Parathyroid adenoma (tissue), 2 donors: ENCODE measurements at regions not wholly inside any gene's neighbourhood (a gene's known extent, or its start where the extent isn't known, plus 50 kb on each side); places are given as distances from the start of the nearest gene placed in this dataset.

Experiments used
- H2AFZ ChIP-seq: fragments of 300-600 bp; sonication (generic); one replicate; pipeline ENCODE4 v1.7.0; 2017; ENCODE audit warnings: antibody characterized with exemption, mild to moderate bottlenecking
- H3K27ac ChIP-seq: fragments of 300-600 bp; sonication (generic); one replicate; pipeline ENCODE4 v1.7.0; 2017
- H3K27me3 ChIP-seq: fragments of 300-600 bp; sonication (generic); one replicate; pipeline ENCODE4 v1.7.0; 2017; ENCODE audit warnings: low read length; ENCODE audit not compliant: control insufficient read depth, insufficient read depth
- H3K36me3 ChIP-seq: fragments of 300-600 bp; sonication (generic); one replicate; pipeline ENCODE4 v1.7.0; 2017; ENCODE audit warnings: low read length; ENCODE audit not compliant: control insufficient read depth, insufficient read depth
- H3K4me1 ChIP-seq: fragments of 300-600 bp; sonication (generic); one replicate; pipeline ENCODE4 v1.7.0; 2017; ENCODE audit warnings: control low read depth
- H3K4me2 ChIP-seq: fragments of 300-600 bp; sonication (generic); one replicate; pipeline ENCODE4 v1.7.0; 2017; ENCODE audit warnings: low read length
- H3K4me3 ChIP-seq: fragments of 300-600 bp; sonication (generic); one replicate; pipeline ENCODE4 v1.7.0; 2017; ENCODE audit warnings: low read depth, low read length
- H3K79me2 ChIP-seq: fragments of 300-600 bp; sonication (generic); one replicate; pipeline ENCODE4 v1.7.0; 2017; ENCODE audit warnings: control low read depth
- H3K9ac ChIP-seq: fragments of 300-600 bp; sonication (generic); one replicate; pipeline ENCODE4 v1.7.0; 2017; ENCODE audit warnings: mild to moderate bottlenecking
- H3K9me3 ChIP-seq: fragments of 300-600 bp; sonication (generic); one replicate; pipeline ENCODE4 v1.7.0; 2017; ENCODE audit warnings: low read length; ENCODE audit not compliant: control insufficient read depth
- CTCF ChIP-seq: fragments of 300-600 bp; sonication (generic); IDR thresholded peaks from one replicate; pipeline ENCODE4 v1.7.0; 2017; ENCODE audit warnings: antibody characterized with exemption, mild to moderate bottlenecking
- donor health status: primary hyperparathyroidism.

DNA sequence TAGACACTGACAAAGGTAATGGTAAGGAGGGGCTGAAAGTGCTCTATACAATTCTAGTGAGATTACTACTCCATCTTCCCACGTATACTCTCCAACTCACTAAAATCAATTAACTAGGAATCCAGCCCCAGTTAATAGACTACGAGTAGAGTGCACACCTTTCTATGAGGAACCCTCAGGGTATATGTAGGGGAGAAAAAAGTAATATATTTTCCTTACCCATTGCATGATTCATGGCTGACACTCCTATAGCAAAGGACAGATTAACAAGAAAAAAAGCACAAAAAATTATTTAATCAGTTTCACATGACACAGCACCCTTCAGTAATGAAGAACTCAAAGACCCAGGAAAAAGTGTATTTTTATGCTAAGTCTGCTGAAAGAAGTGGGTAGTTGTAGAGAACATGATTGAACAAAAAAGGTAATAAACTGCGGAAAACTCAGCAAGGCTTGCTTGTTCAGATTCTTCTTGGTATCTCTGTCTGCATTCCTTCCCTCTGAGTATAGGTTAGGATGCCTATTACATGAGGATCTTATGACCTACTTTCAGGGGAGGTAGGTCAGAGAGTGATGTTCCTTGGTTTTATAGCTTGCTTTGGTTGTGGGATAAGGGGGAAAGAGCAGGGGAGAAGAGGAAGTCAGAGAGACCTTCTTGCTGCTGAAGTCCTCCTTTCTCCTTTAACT, 342.0 kb upstream of the DLGAP1 start:
- no peaks in the 10 kb centered on the region for H3K9me3 ChIP-seq
- H3K27me3 ChIP-seq: no peaks in the 10 kb centered on the region
- no peak for TF ChIP-seq CTCF
- no peak overlapping the region for H2AFZ ChIP-seq
- no peak overlapping the region for H3K27ac ChIP-seq
- no peaks in the 10 kb centered on the region for H3K4me1 ChIP-seq
- H3K9ac ChIP-seq: no peak overlapping the region
- no peaks in the 10 kb centered on the region for H3K79me2 ChIP-seq
- no peak overlapping the region for H3K4me3 ChIP-seq
- no peaks in the 10 kb centered on the region for H3K36me3 ChIP-seq
- no peak overlapping the region for H3K4me2 ChIP-seq

DNA sequence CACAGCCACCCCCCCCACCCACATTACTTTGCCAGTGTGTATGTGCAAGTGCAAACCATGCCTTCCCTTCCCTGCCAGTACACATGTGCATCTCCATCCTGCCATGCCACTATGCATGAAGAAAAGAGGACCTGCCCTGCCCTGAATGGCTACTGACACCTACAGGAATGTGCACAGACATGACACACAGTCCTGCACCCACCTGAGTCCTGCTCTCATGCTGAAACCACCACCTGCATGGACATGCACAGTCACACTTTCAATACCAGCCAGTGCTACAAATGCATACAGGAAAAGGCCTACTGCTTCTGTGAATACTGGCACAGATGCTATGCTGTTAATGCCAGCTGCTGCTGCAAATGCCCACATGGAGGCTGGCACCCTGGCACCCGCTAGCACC, 334.4 kb upstream of the DLGAP1 start:
- TF ChIP-seq CTCF: no peak
- H3K4me3 ChIP-seq: no peak overlapping the region
- no peaks in the 10 kb centered on the region for H3K4me1 ChIP-seq
- H3K9ac ChIP-seq: no peak overlapping the region
- H3K27me3 ChIP-seq: no peaks in the 10 kb centered on the region
- H3K27ac ChIP-seq: no peak overlapping the region
- no peaks in the 10 kb centered on the region for H3K36me3 ChIP-seq
- no peak overlapping the region for H3K4me2 ChIP-seq
- H3K9me3 ChIP-seq: no peaks in the 10 kb centered on the region
- no peaks in the 10 kb centered on the region for H3K79me2 ChIP-seq
- no peak overlapping the region for H2AFZ ChIP-seq

DNA sequence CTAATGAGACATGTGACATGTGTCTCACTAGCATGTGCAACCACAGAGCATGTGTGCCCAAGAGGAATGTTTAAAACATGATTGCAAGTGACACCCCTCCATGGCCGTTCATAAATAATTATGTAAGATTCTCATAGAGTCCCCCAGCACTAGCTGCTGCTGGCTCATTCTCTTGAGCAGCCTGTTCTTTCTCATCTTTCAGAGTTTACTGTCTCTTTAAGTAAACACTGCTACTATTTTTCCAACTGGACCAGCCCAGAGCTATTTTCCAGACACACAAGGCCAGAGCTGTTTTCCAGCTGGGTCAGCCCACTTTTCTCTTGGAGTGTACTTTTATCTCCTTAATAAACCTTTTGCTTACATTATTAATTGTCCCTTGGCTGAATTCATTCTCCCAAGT, 326.8 kb upstream of the DLGAP1 start:
- Histone ChIP-seq H3K4me3 (no peak overlapping the region), H3K4me2 (no peak overlapping the region), H2AFZ (no peak overlapping the region), H3K36me3 (no peaks in the 10 kb centered on the region), H3K9ac (no peak overlapping the region), H3K9me3 (no peaks in the 10 kb centered on the region), H3K4me1 (no peaks in the 10 kb centered on the region), H3K79me2 (no peaks in the 10 kb centered on the region), H3K27me3 (no peaks in the 10 kb centered on the region), H3K27ac (no peak overlapping the region)
- no peak for TF ChIP-seq CTCF

GRCh38 chr18:4765401-4765800, 310.3 kb upstream of the DLGAP1 start:
- Histone ChIP-seq H3K27me3 (no peaks in the 10 kb centered on the region), H3K27ac (no peak overlapping the region), H3K9ac (no peak overlapping the region), H3K79me2 (no peaks in the 10 kb centered on the region), H2AFZ (no peak overlapping the region), H3K9me3 (no peaks in the 10 kb centered on the region), H3K4me3 (no peak overlapping the region), H3K4me1 (no peaks in the 10 kb centered on the region), H3K4me2 (no peak overlapping the region), H3K36me3 (no peaks in the 10 kb centered on the region)
- TF ChIP-seq CTCF: no peak

GRCh38 chr18:4762330-4762729, 307.2 kb upstream of the DLGAP1 start:
- H3K36me3 ChIP-seq: no peaks in the 10 kb centered on the region
- no peak for TF ChIP-seq CTCF

More at GRCh38 chr18:4762330-4762729, 307.2 kb upstream of the DLGAP1 start:
- Histone ChIP-seq H3K4me3 (no peak overlapping the region), H3K27ac (no peak overlapping the region), H3K27me3 (no peaks in the 10 kb centered on the region), H3K79me2 (no peaks in the 10 kb centered on the region), H2AFZ (no peak overlapping the region), H3K9me3 (no peaks in the 10 kb centered on the region), H3K4me2 (no peak overlapping the region), H3K9ac (no peak overlapping the region), H3K4me1 (no peaks in the 10 kb centered on the region)
